Nephron (organoid): ENCODE measurements at regions not wholly inside any gene's neighbourhood (a gene's known extent, or its start where the extent isn't known, plus 50 kb on each side); places are given as distances from the start of the nearest gene placed in this dataset.

Source experiments
- H3K27ac Mint-ChIP-seq, 3 experiments: 2 replicates each; pipeline ENCODE4 v1.8.0; 2020; ENCODE audit warnings: mixed read lengths in 3 of 3, mild to moderate bottlenecking in 2 of 3, moderate library complexity in 1 of 3
- H3K27me3 Mint-ChIP-seq: 2 replicates; pipeline ENCODE4 v1.8.0; 2021; ENCODE audit warnings: low read depth, mild to moderate bottlenecking, moderate library complexity, mixed read lengths
- H3K36me3 Mint-ChIP-seq: 2 replicates; pipeline ENCODE4 v1.8.0; 2020; ENCODE audit warnings: low read depth, mixed read lengths
- H3K4me1 Mint-ChIP-seq: 2 replicates; pipeline ENCODE4 v1.8.0; 2020; ENCODE audit warnings: mixed read lengths
- H3K4me3 Mint-ChIP-seq, 3 experiments: 2 replicates each; pipeline ENCODE4 v1.8.0; 2020; ENCODE audit warnings: mild to moderate bottlenecking in 3 of 3, mixed read lengths in 3 of 3, moderate library complexity in 2 of 3
- H3K9me3 Mint-ChIP-seq: 2 replicates; pipeline ENCODE4 v1.8.0; 2020; ENCODE audit warnings: mixed read lengths
- CTCF ChIP-seq, 3 experiments: fragments of 200-600 bp; sonication (generic); IDR thresholded peaks; one replicate each; pipeline ENCODE4 v1.5.0; 2021; ENCODE audit warnings: antibody characterized with exemption in 3 of 3; ENCODE audit not compliant: unreplicated experiment in 3 of 3

GRCh38 chr22:27204280-27204679 is 546.9 kb downstream of the MIAT start:
- TF ChIP-seq CTCF (IDR thresholded peaks at IDR 0.05; ENCODE audit: unreplicated experiment in 3 of 3) = no peak
- no peak overlapping the region for H3K4me3 Mint-ChIP-seq
- H3K27ac Mint-ChIP-seq = peak overlapping the region in 2 of 3 experiments; percentile 25 to 98
- H3K36me3 Mint-ChIP-seq = no peaks in the 10 kb centered on the region
- no peaks in the 10 kb centered on the region for H3K9me3 Mint-ChIP-seq
- peaks cover 15% of the 10 kb centered on the region for H3K27me3 Mint-ChIP-seq
- H3K4me1 Mint-ChIP-seq = peaks cover 67% of the 10 kb centered on the region

DNA sequence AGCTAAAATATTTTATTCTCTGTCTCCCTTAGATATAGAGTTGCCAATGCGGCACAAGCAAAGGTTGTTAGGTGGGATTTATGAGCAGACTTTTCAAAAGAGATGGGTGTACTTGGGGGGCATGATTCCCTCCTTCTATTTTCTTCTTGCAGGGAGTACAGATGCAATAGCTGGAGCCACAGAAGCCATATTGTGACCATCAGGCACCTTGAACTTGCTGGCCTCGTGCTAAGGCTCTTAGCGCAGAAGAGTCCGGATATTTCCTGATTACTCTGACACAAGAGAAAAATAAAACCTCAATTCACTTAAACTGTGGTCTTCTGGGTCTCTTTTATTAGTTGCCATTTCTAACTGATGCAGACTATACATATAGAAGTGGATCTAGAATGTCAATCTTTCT is 547.4 kb downstream of the MIAT start:
- H3K27me3 Mint-ChIP-seq = peaks cover 15% of the 10 kb centered on the region
- TF ChIP-seq CTCF (IDR thresholded peaks at IDR 0.05; ENCODE audit: unreplicated experiment in 3 of 3) = no peak
- no peak overlapping the region for H3K4me3 Mint-ChIP-seq
- H3K4me1 Mint-ChIP-seq = peaks cover 69% of the 10 kb centered on the region
- H3K36me3 Mint-ChIP-seq = no peaks in the 10 kb centered on the region
- peak overlapping the region in 2 of 3 experiments; percentile 85 to 98 for H3K27ac Mint-ChIP-seq
- no peaks in the 10 kb centered on the region for H3K9me3 Mint-ChIP-seq

DNA sequence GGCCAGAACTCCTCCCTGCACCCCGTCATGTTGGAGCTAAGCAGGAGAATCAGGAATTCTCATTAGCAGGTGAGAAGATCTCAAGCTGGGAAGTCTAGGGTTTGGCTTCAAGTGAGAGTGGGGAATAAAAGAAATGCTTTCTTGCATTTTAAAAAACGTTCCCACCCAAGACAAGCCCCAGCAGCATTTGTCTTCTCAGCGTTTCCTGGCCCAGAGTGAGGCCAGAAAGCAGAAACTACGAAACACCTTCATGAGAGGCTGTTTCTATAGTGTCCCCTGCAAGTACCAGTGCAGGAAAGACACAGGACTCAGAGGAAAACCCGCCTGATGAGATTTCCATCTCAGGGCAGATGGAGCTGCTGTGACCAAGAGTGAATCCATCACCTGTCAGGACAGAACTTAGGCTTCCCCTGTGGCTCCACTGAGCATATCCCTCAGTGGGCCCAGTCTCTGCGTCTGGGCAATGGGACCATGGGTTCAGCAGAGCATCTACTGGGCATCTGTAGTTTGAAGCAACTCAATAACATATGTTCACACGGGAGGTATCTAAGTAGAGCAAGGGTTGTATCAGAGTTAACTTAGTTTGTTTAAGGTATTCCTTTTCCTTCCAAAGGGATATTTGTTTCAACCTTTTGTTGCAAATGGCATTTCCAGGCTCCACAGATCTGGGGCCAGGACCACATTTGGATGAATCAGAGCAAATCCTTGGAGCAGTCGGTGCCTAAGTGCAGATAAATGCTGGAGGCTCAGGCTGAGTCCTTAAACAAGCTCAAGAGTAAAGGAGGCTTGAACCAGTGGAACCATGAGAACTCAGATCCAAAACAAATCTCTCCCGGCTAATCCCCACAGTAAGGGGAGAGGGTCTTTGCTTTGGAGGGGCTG is 548.3 kb downstream of the MIAT start:
- Mint-ChIP-seq H3K9me3 (no peaks in the 10 kb centered on the region), H3K27ac (peak overlapping the region in 2 of 3 experiments; percentile 78 to 85), H3K4me1 (peaks cover 72% of the 10 kb centered on the region), H3K27me3 (peaks cover 21% of the 10 kb centered on the region), H3K36me3 (no peaks in the 10 kb centered on the region), H3K4me3 (no peak overlapping the region)
- TF ChIP-seq CTCF (IDR thresholded peaks at IDR 0.05; ENCODE audit: unreplicated experiment in 3 of 3) = no peak

DNA sequence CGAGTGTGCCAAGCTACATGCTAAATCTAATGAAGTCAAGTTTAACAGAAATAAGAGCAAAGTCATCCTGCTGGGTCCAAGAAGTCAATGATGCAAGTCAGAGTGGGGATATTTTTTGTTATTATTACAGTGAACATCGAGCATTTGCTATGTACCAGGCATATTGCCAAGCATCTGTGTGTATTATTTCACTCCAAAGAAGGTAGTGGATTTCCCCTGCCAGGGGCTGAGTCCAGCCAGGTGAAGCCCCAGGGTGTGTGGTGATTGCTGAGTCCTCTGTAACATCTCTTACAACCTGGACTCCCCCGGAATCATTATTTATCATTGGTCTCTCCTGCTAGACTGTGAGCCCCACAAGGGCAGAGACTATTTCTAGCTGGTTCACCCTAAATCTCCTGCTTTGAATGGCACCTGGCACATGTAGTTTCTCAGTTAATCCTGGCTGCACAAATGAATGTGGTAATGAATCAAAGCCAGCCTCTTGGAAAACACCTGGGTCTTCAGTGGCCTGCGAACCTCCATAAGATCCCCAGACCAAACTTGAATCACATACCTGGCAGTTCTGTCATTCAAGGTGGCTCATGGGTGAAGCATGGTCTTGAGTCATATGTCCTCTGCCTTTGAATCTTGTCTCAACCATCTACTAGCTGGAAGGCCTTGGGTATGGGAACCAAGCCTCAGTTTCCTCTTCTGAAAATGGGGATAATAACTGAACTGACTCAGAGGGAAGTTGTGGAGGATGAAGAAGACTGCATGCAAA is 549.2 kb downstream of the MIAT start:
- Mint-ChIP-seq H3K36me3 (no peaks in the 10 kb centered on the region), H3K4me1 (peaks cover 72% of the 10 kb centered on the region), H3K27me3 (peaks cover 25% of the 10 kb centered on the region), H3K27ac (peak overlapping the region in 2 of 3 experiments; percentile 78 to 85), H3K4me3 (no peak overlapping the region), H3K9me3 (peaks cover 3% of the 10 kb centered on the region)
- no peak for TF ChIP-seq CTCF (IDR thresholded peaks at IDR 0.05; ENCODE audit: unreplicated experiment in 3 of 3)

GRCh38 chr22:27207266-27207665 is 549.9 kb downstream of the MIAT start:
- Mint-ChIP-seq H3K27ac (peak overlapping the region in 2 of 3 experiments; percentile 78 to 85), H3K4me1 (peaks cover 70% of the 10 kb centered on the region), H3K27me3 (peaks cover 24% of the 10 kb centered on the region), H3K4me3 (no peak overlapping the region), H3K9me3 (peaks cover 3% of the 10 kb centered on the region), H3K36me3 (no peaks in the 10 kb centered on the region)
- TF ChIP-seq CTCF (IDR thresholded peaks at IDR 0.05; ENCODE audit: unreplicated experiment in 3 of 3) = no peak
